Parathyroid adenoma (tissue), 2 donors: ENCODE measurements at regions not wholly inside any gene's neighbourhood (a gene's known extent, or its start where the extent isn't known, plus 50 kb on each side); places are given as distances from the start of the nearest gene placed in this dataset.

ENCODE experiments used
- H2AFZ ChIP-seq: fragments of 300-600 bp; sonication (generic); one replicate; pipeline ENCODE4 v1.7.0; 2017; ENCODE audit warnings: antibody characterized with exemption, mild to moderate bottlenecking
- H3K27ac ChIP-seq: fragments of 300-600 bp; sonication (generic); one replicate; pipeline ENCODE4 v1.7.0; 2017
- H3K27me3 ChIP-seq: fragments of 300-600 bp; sonication (generic); one replicate; pipeline ENCODE4 v1.7.0; 2017; ENCODE audit warnings: low read length; ENCODE audit not compliant: control insufficient read depth, insufficient read depth
- H3K36me3 ChIP-seq: fragments of 300-600 bp; sonication (generic); one replicate; pipeline ENCODE4 v1.7.0; 2017; ENCODE audit warnings: low read length; ENCODE audit not compliant: control insufficient read depth, insufficient read depth
- H3K4me1 ChIP-seq: fragments of 300-600 bp; sonication (generic); one replicate; pipeline ENCODE4 v1.7.0; 2017; ENCODE audit warnings: control low read depth
- H3K4me2 ChIP-seq: fragments of 300-600 bp; sonication (generic); one replicate; pipeline ENCODE4 v1.7.0; 2017; ENCODE audit warnings: low read length
- H3K4me3 ChIP-seq: fragments of 300-600 bp; sonication (generic); one replicate; pipeline ENCODE4 v1.7.0; 2017; ENCODE audit warnings: low read depth, low read length
- H3K79me2 ChIP-seq: fragments of 300-600 bp; sonication (generic); one replicate; pipeline ENCODE4 v1.7.0; 2017; ENCODE audit warnings: control low read depth
- H3K9ac ChIP-seq: fragments of 300-600 bp; sonication (generic); one replicate; pipeline ENCODE4 v1.7.0; 2017; ENCODE audit warnings: mild to moderate bottlenecking
- H3K9me3 ChIP-seq: fragments of 300-600 bp; sonication (generic); one replicate; pipeline ENCODE4 v1.7.0; 2017; ENCODE audit warnings: low read length; ENCODE audit not compliant: control insufficient read depth
- CTCF ChIP-seq: fragments of 300-600 bp; sonication (generic); IDR thresholded peaks from one replicate; pipeline ENCODE4 v1.7.0; 2017; ENCODE audit warnings: antibody characterized with exemption, mild to moderate bottlenecking
- donor health status: primary hyperparathyroidism.

GRCh38 chr7:131159961-131160361 is 167.7 kb upstream of the MKLN1 start:
- no peak overlapping the region for H2AFZ ChIP-seq
- no peaks in the 10 kb centered on the region for H3K9me3 ChIP-seq
- H3K4me2 ChIP-seq = no peak overlapping the region
- no peaks in the 10 kb centered on the region for H3K36me3 ChIP-seq
- no peak overlapping the region for H3K27ac ChIP-seq
- no peak overlapping the region for H3K4me3 ChIP-seq
- no peaks in the 10 kb centered on the region for H3K27me3 ChIP-seq
- no peaks in the 10 kb centered on the region for H3K4me1 ChIP-seq
- TF ChIP-seq CTCF = no peak
- H3K9ac ChIP-seq = no peak overlapping the region
- H3K79me2 ChIP-seq = no peaks in the 10 kb centered on the region

GRCh38 chr7:131161103-131161502 is 166.6 kb upstream of the MKLN1 start:
- H3K4me2 ChIP-seq = no peak overlapping the region
- H3K79me2 ChIP-seq = no peaks in the 10 kb centered on the region
- no peaks in the 10 kb centered on the region for H3K4me1 ChIP-seq
- H2AFZ ChIP-seq = no peak overlapping the region
- no peak overlapping the region for H3K27ac ChIP-seq
- no peaks in the 10 kb centered on the region for H3K9me3 ChIP-seq
- no peaks in the 10 kb centered on the region for H3K27me3 ChIP-seq
- no peak overlapping the region for H3K4me3 ChIP-seq
- no peak overlapping the region for H3K9ac ChIP-seq
- no peaks in the 10 kb centered on the region for H3K36me3 ChIP-seq
- TF ChIP-seq CTCF = no peak

- Histone ChIP-seq H3K79me2 (no peaks in the 10 kb centered on the region), H3K9ac (no peak overlapping the region), H3K4me3 (no peak overlapping the region), H2AFZ (no peak overlapping the region), H3K9me3 (no peaks in the 10 kb centered on the region), H3K36me3 (no peaks in the 10 kb centered on the region), H3K4me2 (no peak overlapping the region), H3K27me3 (no peaks in the 10 kb centered on the region), H3K4me1 (no peaks in the 10 kb centered on the region), H3K27ac (no peak overlapping the region)
- TF ChIP-seq CTCF = no peak
Measured at GRCh38 chr7:131164025-131164925, 163.4 kb upstream of the MKLN1 start.

- H3K4me2 ChIP-seq = no peak overlapping the region
- no peak overlapping the region for H3K9ac ChIP-seq
- no peak overlapping the region for H3K27ac ChIP-seq
- H2AFZ ChIP-seq = no peak overlapping the region
- no peaks in the 10 kb centered on the region for H3K79me2 ChIP-seq
- H3K4me1 ChIP-seq = no peaks in the 10 kb centered on the region
- H3K36me3 ChIP-seq = no peaks in the 10 kb centered on the region
- no peaks in the 10 kb centered on the region for H3K27me3 ChIP-seq
- TF ChIP-seq CTCF = no peak
- H3K9me3 ChIP-seq = no peaks in the 10 kb centered on the region
- H3K4me3 ChIP-seq = no peak overlapping the region
Measured at GRCh38 chr7:131166066-131166465, 161.6 kb upstream of the MKLN1 start.
